Osteoblast (primary cell): ENCODE measurements at regions not wholly inside any gene's neighbourhood (a gene's known extent, or its start where the extent isn't known, plus 50 kb on each side); places are given as distances from the start of the nearest gene placed in this dataset.

Source experiments
- DNase-seq: peaks from one replicate; pipeline ENCODE4 v3.0.0; 2011; ENCODE audit warnings: low spot score, mixed read lengths; ENCODE audit not compliant: insufficient read length; ENCODE audit errors: missing footprints
- H2AFZ ChIP-seq: 2 replicates; pipeline ENCODE4 v1.6.0; 2011; ENCODE audit warnings: mild to moderate bottlenecking, low read length
- H3K27ac ChIP-seq: 2 replicates; pipeline ENCODE4 v1.5.1; 2011; ENCODE audit warnings: mild to moderate bottlenecking, low read depth, low read length, moderate library complexity
- H3K27me3 ChIP-seq: 2 replicates; pipeline ENCODE4 v1.6.0; 2012; ENCODE audit warnings: mild to moderate bottlenecking, control low read depth, inconsistent platforms, low read length, moderate library complexity; ENCODE audit not compliant: insufficient read depth
- H3K36me3 ChIP-seq: 2 replicates; pipeline ENCODE4 v1.5.1; 2011; ENCODE audit warnings: mild to moderate bottlenecking, low read length, control low read depth, moderate library complexity; ENCODE audit not compliant: insufficient read depth
- H3K4me1 ChIP-seq: 2 replicates; pipeline ENCODE4 v1.5.1; 2011; ENCODE audit warnings: mild to moderate bottlenecking, low read length, control low read depth, moderate library complexity; ENCODE audit not compliant: insufficient read depth
- H3K4me2 ChIP-seq: 2 replicates; pipeline ENCODE4 v1.6.0; 2011; ENCODE audit warnings: mild to moderate bottlenecking, low read length; ENCODE audit not compliant: insufficient read depth
- H3K4me3 ChIP-seq: fragments of 200-600 bp; sonication (generic); 3 replicates; pipeline ENCODE4 v1.5.1; 2012; ENCODE audit warnings: mild to moderate bottlenecking, low read length, inconsistent platforms; ENCODE audit not compliant: insufficient read depth
- H3K79me2 ChIP-seq: 2 replicates; pipeline ENCODE4 v1.6.0; 2012; ENCODE audit warnings: mild to moderate bottlenecking, low read length, control low read depth, inconsistent platforms; ENCODE audit not compliant: insufficient read depth
- H3K9me3 ChIP-seq: 2 replicates; pipeline ENCODE4 v1.5.1; 2011; ENCODE audit warnings: low read depth, low read length, control low read depth
- H4K20me1 ChIP-seq: 2 replicates; pipeline ENCODE4 v1.6.0; 2012; ENCODE audit warnings: mild to moderate bottlenecking, low read length, control low read depth; ENCODE audit not compliant: insufficient read depth
- CTCF ChIP-seq: IDR thresholded peaks from 2 replicates; pipeline ENCODE4 v1.5.1; 2011; ENCODE audit warnings: mild to moderate bottlenecking, low read depth, low read length, moderate library complexity; ENCODE audit errors: extremely low read depth

GRCh38 chr3:180492047-180492446 lies 109.9 kb upstream of the TTC14 start:
- no peak for TF ChIP-seq CTCF
- Histone ChIP-seq H3K27me3 (no peaks in the 10 kb centered on the region), H3K4me3 (no peak overlapping the region), H2AFZ (no peak overlapping the region), H3K9me3 (no peaks in the 10 kb centered on the region), H4K20me1 (no peaks in the 10 kb centered on the region), H3K79me2 (no peaks in the 10 kb centered on the region), H3K36me3 (no peaks in the 10 kb centered on the region), H3K4me1 (no peaks in the 10 kb centered on the region), H3K27ac (no peak overlapping the region), H3K4me2 (no peak overlapping the region)
- DNase-seq = no peak

- H3K79me2 ChIP-seq = no peaks in the 10 kb centered on the region
- TF ChIP-seq CTCF = no peak
- no peak overlapping the region for H3K4me2 ChIP-seq
- H2AFZ ChIP-seq = no peak overlapping the region
- H3K9me3 ChIP-seq = no peaks in the 10 kb centered on the region
- no peaks in the 10 kb centered on the region for H3K36me3 ChIP-seq
- no peaks in the 10 kb centered on the region for H4K20me1 ChIP-seq
- no peak overlapping the region for H3K27ac ChIP-seq
- DNase-seq = no peak
- no peaks in the 10 kb centered on the region for H3K4me1 ChIP-seq
- no peaks in the 10 kb centered on the region for H3K27me3 ChIP-seq
- H3K4me3 ChIP-seq = no peak overlapping the region
These were observed 105.0 kb upstream of the TTC14 start for GRCh38 chr3:180496995-180497394.

GRCh38 chr3:180516368-180516767 lies 85.6 kb upstream of the TTC14 start:
- no peak for TF ChIP-seq CTCF
- Histone ChIP-seq H3K27ac (no peak overlapping the region), H3K4me3 (no peak overlapping the region)

GRCh38 chr3:180523040-180523439 lies 78.9 kb upstream of the TTC14 start:
- no peak for TF ChIP-seq CTCF
- Histone ChIP-seq H3K4me2 (no peak overlapping the region), H4K20me1 (no peaks in the 10 kb centered on the region), H3K36me3 (no peaks in the 10 kb centered on the region), H3K79me2 (no peaks in the 10 kb centered on the region), H3K27me3 (no peaks in the 10 kb centered on the region), H3K4me1 (no peaks in the 10 kb centered on the region), H3K27ac (no peak overlapping the region), H2AFZ (no peak overlapping the region), H3K9me3 (no peaks in the 10 kb centered on the region), H3K4me3 (no peak overlapping the region)
- DNase-seq = no peak

More at GRCh38 chr3:180516368-180516767, 85.6 kb upstream of the TTC14 start:
- H3K4me2 ChIP-seq = no peak overlapping the region
- no peaks in the 10 kb centered on the region for H3K36me3 ChIP-seq
- no peaks in the 10 kb centered on the region for H3K9me3 ChIP-seq
- no peaks in the 10 kb centered on the region for H4K20me1 ChIP-seq
- H2AFZ ChIP-seq = no peak overlapping the region
- H3K4me1 ChIP-seq = no peaks in the 10 kb centered on the region
- no peaks in the 10 kb centered on the region for H3K27me3 ChIP-seq
- DNase-seq = no peak
- H3K79me2 ChIP-seq = no peaks in the 10 kb centered on the region
